K562 (cell line): ENCODE measurements at regions not wholly inside any gene's neighbourhood (a gene's known extent, or its start where the extent isn't known, plus 50 kb on each side); places are given as distances from the start of the nearest gene placed in this dataset.

Experiments
- ATAC-seq: fragments of 200-7000 bp; cut with Tn5 transposase; 3 replicates; pipeline ENCODE4 v1.9.1; 2020; ENCODE audit warnings: moderate library complexity
- BruUV-seq: library from RNA; stranded (reverse); fragments of 400-500 nt; replicated peaks from 2 replicates; lab custom pipeline; 2021; lab: Mats Ljungman, UMichigan
- CTCF ChIA-PET: fragments of 300-600 bp; formaldehyde crosslinking; extraction: SDS; loops from one replicate; lab custom pipeline; 2021; ENCODE audit warnings: low intra/inter-chr PET ratio; lab: Yijun Ruan, JAX
- POLR2A ChIA-PET: fragments of 300-600, 350-650 bp; sonication (Branson Sonifier 250); formaldehyde crosslinking; extraction: SDS; loops from one replicate; lab custom pipeline; 2021; ENCODE audit warnings: antibody characterized with exemption, inconsistent platforms; lab: Yijun Ruan, JAX
- DNase-seq, 4 experiments: peaks; one replicate each; pipeline versions ENCODE4 v3.0.0 to v3.0.0-alpha.2; 2011 to 2018; ENCODE audit warnings: low spot score in 3 of 4, mixed read lengths in 3 of 4; ENCODE audit errors: extremely low read depth in 1 of 4
- FAIRE-seq: peaks from 2 replicates; lab custom pipeline; 2011; peaks lifted over from hg19 to GRCh38; lab: Jason Lieb, UNC
- H2AFZ ChIP-seq: 2 replicates; pipeline ENCODE4 v1.6.0; 2011; ENCODE audit warnings: low read depth, low read length, control low read depth, inconsistent platforms
- H3K27ac ChIP-seq: fragments of 200-600 bp; 3 replicates; pipeline ENCODE4 v1.8.0; 2011; ENCODE audit warnings: low read depth, mild to moderate bottlenecking, control low read depth, inconsistent platforms, low read length, moderate library complexity, mixed read lengths; ENCODE audit errors: extremely low read depth
- H3K27me3 ChIP-seq, 2 experiments: fragments of 300-600 bp in 1 of 2; 2 replicates in 1 of 2; 3 replicates in 1 of 2; pipeline versions ENCODE4 v1.6.0 to v1.8.0; 2011; ENCODE audit warnings: inconsistent platforms in 2 of 2, low read length in 2 of 2, mild to moderate bottlenecking in 1 of 2, mixed read lengths in 1 of 2, moderate library complexity in 1 of 2; ENCODE audit not compliant: control insufficient read depth in 2 of 2, insufficient read depth in 2 of 2
- H3K36me3 ChIP-seq: fragments of 300-600 bp; 3 replicates; pipeline ENCODE4 v1.8.0; 2011; ENCODE audit warnings: mild to moderate bottlenecking, low read length, inconsistent platforms; ENCODE audit not compliant: control insufficient read depth, insufficient read depth
- H3K4me1 ChIP-seq, 2 experiments: fragments of 200-600 bp in 1 of 2; replicated peaks in 1 of 2; 2 replicates in 1 of 2; 3 replicates in 1 of 2; pipeline versions ENCODE4 v1.5.1 to v1.8.0; 2011; ENCODE audit warnings: inconsistent platforms in 2 of 2, low read length in 2 of 2, mild to moderate bottlenecking in 1 of 2, mixed read lengths in 1 of 2, moderate library complexity in 1 of 2; ENCODE audit not compliant: control insufficient read depth in 2 of 2, insufficient read depth in 2 of 2
- H3K4me2 ChIP-seq: 2 replicates; pipeline ENCODE4 v1.6.1; 2011; ENCODE audit warnings: low read length, control low read depth, inconsistent platforms, mixed read lengths; ENCODE audit not compliant: insufficient read depth
- H3K4me3 ChIP-seq: fragments of 200-600 bp; sonication (generic), shearing (Covaris generic); 2 replicates; pipeline ENCODE4 v1.5.1; 2016; ENCODE audit warnings: control low read depth, inconsistent platforms
- H3K79me2 ChIP-seq: fragments of 200-600 bp; 3 replicates; pipeline ENCODE4 v1.8.0; 2011; ENCODE audit warnings: low read length, inconsistent platforms; ENCODE audit not compliant: control insufficient read depth, insufficient read depth
- H3K9ac ChIP-seq, 2 experiments: 2 replicates each; pipeline versions ENCODE4 v1.6.0 to v1.6.1; 2011; ENCODE audit warnings: low read depth in 2 of 2, low read length in 2 of 2, control low read depth in 1 of 2, inconsistent platforms in 1 of 2, mild to moderate bottlenecking in 1 of 2, mixed read lengths in 1 of 2; ENCODE audit not compliant: insufficient read depth in 1 of 2
- H3K9me1 ChIP-seq: one replicate; pipeline ENCODE4 v1.6.0; 2011; ENCODE audit warnings: inconsistent platforms, mild to moderate bottlenecking, low read length, moderate library complexity; ENCODE audit not compliant: control insufficient read depth, insufficient read depth
- H3K9me3 ChIP-seq: replicated peaks from 2 replicates; pipeline ENCODE4 v1.5.1; 2011; ENCODE audit warnings: low read depth, low read length, inconsistent platforms; ENCODE audit not compliant: control insufficient read depth, insufficient read depth
- H4K20me1 ChIP-seq: replicated peaks from 2 replicates; pipeline ENCODE4 v1.6.1; 2011; ENCODE audit warnings: low read length, inconsistent platforms, mixed read lengths; ENCODE audit not compliant: control insufficient read depth, insufficient read depth
- BHLHE40 ChIP-seq: IDR thresholded peaks from 2 replicates; pipeline ENCODE4 v1.6.1; 2011; ENCODE audit warnings: low read length, improper control_type of control experiment
- CBX1 ChIP-seq: sonication (generic); IDR thresholded peaks from 2 replicates; pipeline ENCODE4 v1.6.1; 2016; ENCODE audit warnings: antibody characterized with exemption, low read depth, mild to moderate bottlenecking
- CEBPG ChIP-seq, 3 experiments: fragments of 200-800 bp in 1 of 3; sonication (Bioruptor generic) in 1 of 3; sonication (generic) in 1 of 3; formaldehyde crosslinking in 1 of 3; IDR thresholded peaks in 2 of 3; conservative IDR thresholded peaks in 1 of 3; 2 replicates each; pipeline versions ENCODE4 v1.6.1 to v1.8.0; 2016 to 2022; ENCODE audit warnings: missing compliant biosample characterization in 2 of 3, missing genetic modification characterization in 2 of 3, mild to moderate bottlenecking in 1 of 3, missing genetic modification reagents in 1 of 3
- KDM2B ChIP-seq: fragments of 250-450 bp; sonication (Bioruptor Pico); IDR thresholded peaks from 2 replicates; pipeline ENCODE4 v1.8.0; 2021; ENCODE audit warnings: mild to moderate bottlenecking, moderate library complexity
- MEF2A ChIP-seq: IDR thresholded peaks from 2 replicates; pipeline ENCODE4 v1.6.1; 2011; ENCODE audit warnings: low read depth, mild to moderate bottlenecking, low read length, moderate library complexity; ENCODE audit not compliant: control insufficient read depth
- PHF20 ChIP-seq: fragments of 450-650 bp; IDR thresholded peaks from 2 replicates; pipeline ENCODE4 v1.6.1; 2018; ENCODE audit not compliant: partially characterized antibody
- PTBP1 ChIP-seq: fragments of 200-400 bp; formaldehyde crosslinking; IDR thresholded peaks from 2 replicates; pipeline ENCODE4 v1.6.1; 2017; ENCODE audit warnings: low read depth, low read length
- TEAD2 ChIP-seq: fragments of 450-650 bp; IDR thresholded peaks from 2 replicates; pipeline ENCODE4 v1.6.1; 2016; ENCODE audit warnings: missing genetic modification characterization, control low read depth, missing compliant biosample characterization
- WGBS: fragments of 100-300 bp; shearing (Covaris generic); methylation state at CpG from one replicate; pipeline ENCODE4 v1.1.6; 2016; ENCODE audit warnings: low coverage, mixed read lengths; ENCODE audit not compliant: insufficient coverage; ENCODE audit errors: missing lambda C conversion rate; 5-methylcytosine and 5-hydroxymethylcytosine counted together
- in situ Hi-C: fragments of 300-500 bp; cut with MboI; formaldehyde crosslinking; loops from 4 replicates; pipeline ENCODE4 v1.15.0; 2018; ENCODE audit warnings: inconsistent platforms, mixed read lengths
- intact Hi-C: fragments of 100-400 bp; cut with micrococcal nuclease; formaldehyde crosslinking; loops from 2 replicates; pipeline ENCODE4 v1.14.2; 2022
- TF ChIP-seq, protein P1 (sequence below): fragments of 450-650 bp; formaldehyde crosslinking; IDR thresholded peaks from 2 replicates; pipeline ENCODE4 v1.4.0; 2020; ENCODE audit warnings: mild to moderate bottlenecking, moderate library complexity

DNA sequence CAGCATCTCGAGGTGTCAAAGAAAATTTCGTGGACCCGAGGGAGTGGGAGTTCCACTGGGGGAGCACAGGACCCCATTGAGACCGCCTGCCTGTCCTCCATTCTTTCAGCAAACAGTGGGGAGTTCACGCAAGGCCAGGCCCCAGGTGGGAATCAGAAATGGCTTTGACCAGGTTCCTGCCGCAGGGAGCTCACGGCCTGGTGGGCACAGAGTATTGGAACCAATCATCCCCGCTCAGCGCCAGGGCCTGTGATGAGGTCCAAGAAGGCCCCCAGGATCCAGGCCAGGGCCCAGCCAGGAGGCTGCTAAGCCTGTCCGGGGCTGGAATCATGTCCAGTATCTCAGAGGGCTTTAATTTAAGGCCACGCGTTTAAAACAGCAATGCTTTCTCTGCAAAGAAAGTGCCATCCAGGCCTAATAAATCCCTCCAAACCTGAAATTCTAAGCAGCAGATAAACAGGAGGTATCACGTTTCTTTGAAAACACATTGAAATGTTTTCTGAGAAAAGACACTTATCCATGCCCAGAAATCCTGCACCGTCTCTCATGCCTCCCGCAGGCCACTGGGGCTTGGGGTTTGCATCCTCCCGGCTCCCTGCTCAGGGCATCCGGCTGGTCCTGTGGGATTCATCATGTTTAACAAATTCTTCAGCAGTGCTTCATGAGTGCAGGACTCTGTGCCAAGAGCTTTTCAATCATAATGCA lies 125.7 kb downstream of the OAT start:
- POLR2A ChIA-PET, result no interaction called here
- TF ChIP-seq, protein P1, sequence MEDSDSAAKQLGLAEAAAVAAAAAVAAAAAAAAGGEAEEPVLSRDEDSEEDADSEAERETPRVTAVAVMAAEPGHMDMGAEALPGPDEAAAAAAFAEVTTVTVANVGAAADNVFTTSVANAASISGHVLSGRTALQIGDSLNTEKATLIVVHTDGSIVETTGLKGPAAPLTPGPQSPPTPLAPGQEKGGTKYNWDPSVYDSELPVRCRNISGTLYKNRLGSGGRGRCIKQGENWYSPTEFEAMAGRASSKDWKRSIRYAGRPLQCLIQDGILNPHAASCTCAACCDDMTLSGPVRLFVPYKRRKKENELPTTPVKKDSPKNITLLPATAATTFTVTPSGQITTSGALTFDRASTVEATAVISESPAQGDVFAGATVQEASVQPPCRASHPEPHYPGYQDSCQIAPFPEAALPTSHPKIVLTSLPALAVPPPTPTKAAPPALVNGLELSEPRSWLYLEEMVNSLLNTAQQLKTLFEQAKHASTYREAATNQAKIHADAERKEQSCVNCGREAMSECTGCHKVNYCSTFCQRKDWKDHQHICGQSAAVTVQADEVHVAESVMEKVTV (CRISPR knock-in tag), result no peak
- TF ChIP-seq BHLHE40, result no peak
- TF ChIP-seq PTBP1, result no peak
- TF ChIP-seq KDM2B (CRISPR knock-in tag), result no peak
- TF ChIP-seq CEBPG (CRISPR knock-in tag; IDR thresholded peaks at IDR 0.05), result no peak
- TF ChIP-seq CEBPG (tag; conservative IDR thresholded peaks at IDR 0.05 in 1 of 2, IDR thresholded peaks at IDR 0.05 in 1 of 2), result no peak
- no peak for TF ChIP-seq MEF2A
- no peak for TF ChIP-seq CBX1
- TF ChIP-seq TEAD2, result no peak
- TF ChIP-seq PHF20, result no peak
- no TSS peak for BruUV-seq
- H3K9ac ChIP-seq, result no peak overlapping the region
- H3K9me1 ChIP-seq, result peaks cover 2% of the 10 kb centered on the region
- H3K4me2 ChIP-seq, result no peak overlapping the region
- H4K20me1 ChIP-seq, result no peaks in the 10 kb centered on the region
- no peak for DNase-seq
- no peak overlapping the region for H3K27ac ChIP-seq
- no peaks in the 10 kb centered on the region for H3K79me2 ChIP-seq
- H3K9me3 ChIP-seq, result no peaks in the 10 kb centered on the region
- CTCF ChIA-PET, result no interaction called here
- intact Hi-C loops (no loop called here), in situ Hi-C loops (no loop called here)
- H3K27me3 ChIP-seq, result peaks cover 0 to 15% of the 10 kb centered on the region in 2 experiments; a peak in 1 of 5 replicates
- H3K4me1 ChIP-seq, result peaks cover 0 to 6% of the 10 kb centered on the region in 2 experiments; a peak in 1 of 5 replicates
- no peak overlapping the region for H3K4me3 ChIP-seq
- WGBS, result 10% methylated on average over 12 of the region's 17 CpGs
- H2AFZ ChIP-seq, result no peak overlapping the region
- FAIRE-seq, result no peak
- no peak for ATAC-seq
- H3K36me3 ChIP-seq, result no peaks in the 10 kb centered on the region
